ENCODE measurements at regions not wholly inside any gene's neighbourhood (a gene's known extent, or its start where the extent isn't known, plus 50 kb on each side); places are given as distances from the start of the nearest gene placed in this dataset.

- TF ChIP-seq CTCF (IDR thresholded peaks at IDR 0.05) (no peak), POLR2A (IDR thresholded peaks at IDR 0.05) (no peak), EP300 (IDR thresholded peaks at IDR 0.05) (no peak)
Measured at GRCh38 chr15:59953392-59953883, 50.7 kb upstream of the FOXB1 start.

Data from tibial nerve (tissue), 4 donors.